ENCODE measurements at regions not wholly inside any gene's neighbourhood (a gene's known extent, or its start where the extent isn't known, plus 50 kb on each side); places are given as distances from the start of the nearest gene placed in this dataset.

DNA sequence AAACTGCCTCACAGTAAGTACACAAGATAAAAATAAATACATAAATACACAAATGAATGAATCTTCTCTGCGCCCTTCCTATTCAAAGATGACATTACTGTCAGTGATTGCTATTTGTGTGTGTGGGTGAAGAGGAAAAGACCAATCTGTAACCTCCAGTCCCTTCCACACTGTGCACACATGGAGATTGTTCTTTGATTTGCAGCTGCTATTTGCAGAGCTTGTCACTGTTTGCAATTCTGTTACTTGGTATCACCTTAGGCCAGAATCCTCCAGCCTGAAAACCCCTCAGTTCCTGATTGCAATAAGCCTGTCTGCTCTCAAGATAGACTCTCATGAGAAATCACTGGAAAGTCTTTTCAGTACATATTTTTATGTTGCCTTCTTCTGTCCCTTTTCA is 1314.9 kb downstream of the PCDH9 start:
- no peak for TF ChIP-seq ATF6 (CRISPR knock-in tag; IDR thresholded peaks at IDR 0.05)
- no peak for TF ChIP-seq CTCF (IDR thresholded peaks at IDR 0.05)
- TF ChIP-seq ESRRA (CRISPR knock-in tag; IDR thresholded peaks at IDR 0.05; ENCODE audit: borderline replicate concordance), result no peak
- TF ChIP-seq ELF4 (CRISPR knock-in tag; IDR thresholded peaks at IDR 0.05; ENCODE audit: low read depth), result no peak
- TF ChIP-seq SP1 (CRISPR knock-in tag; conservative IDR thresholded peaks at IDR 0.05), result no peak
- TF ChIP-seq ZNF396 (CRISPR knock-in tag; IDR thresholded peaks at IDR 0.05; ENCODE audit: borderline replicate concordance), result no peak
- TF ChIP-seq, protein P1, sequence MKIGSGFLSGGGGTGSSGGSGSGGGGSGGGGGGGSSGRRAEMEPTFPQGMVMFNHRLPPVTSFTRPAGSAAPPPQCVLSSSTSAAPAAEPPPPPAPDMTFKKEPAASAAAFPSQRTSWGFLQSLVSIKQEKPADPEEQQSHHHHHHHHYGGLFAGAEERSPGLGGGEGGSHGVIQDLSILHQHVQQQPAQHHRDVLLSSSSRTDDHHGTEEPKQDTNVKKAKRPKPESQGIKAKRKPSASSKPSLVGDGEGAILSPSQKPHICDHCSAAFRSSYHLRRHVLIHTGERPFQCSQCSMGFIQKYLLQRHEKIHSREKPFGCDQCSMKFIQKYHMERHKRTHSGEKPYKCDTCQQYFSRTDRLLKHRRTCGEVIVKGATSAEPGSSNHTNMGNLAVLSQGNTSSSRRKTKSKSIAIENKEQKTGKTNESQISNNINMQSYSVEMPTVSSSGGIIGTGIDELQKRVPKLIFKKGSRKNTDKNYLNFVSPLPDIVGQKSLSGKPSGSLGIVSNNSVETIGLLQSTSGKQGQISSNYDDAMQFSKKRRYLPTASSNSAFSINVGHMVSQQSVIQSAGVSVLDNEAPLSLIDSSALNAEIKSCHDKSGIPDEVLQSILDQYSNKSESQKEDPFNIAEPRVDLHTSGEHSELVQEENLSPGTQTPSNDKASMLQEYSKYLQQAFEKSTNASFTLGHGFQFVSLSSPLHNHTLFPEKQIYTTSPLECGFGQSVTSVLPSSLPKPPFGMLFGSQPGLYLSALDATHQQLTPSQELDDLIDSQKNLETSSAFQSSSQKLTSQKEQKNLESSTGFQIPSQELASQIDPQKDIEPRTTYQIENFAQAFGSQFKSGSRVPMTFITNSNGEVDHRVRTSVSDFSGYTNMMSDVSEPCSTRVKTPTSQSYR (CRISPR knock-in tag; IDR thresholded peaks at IDR 0.05), result no peak
- TF ChIP-seq, protein P2, sequence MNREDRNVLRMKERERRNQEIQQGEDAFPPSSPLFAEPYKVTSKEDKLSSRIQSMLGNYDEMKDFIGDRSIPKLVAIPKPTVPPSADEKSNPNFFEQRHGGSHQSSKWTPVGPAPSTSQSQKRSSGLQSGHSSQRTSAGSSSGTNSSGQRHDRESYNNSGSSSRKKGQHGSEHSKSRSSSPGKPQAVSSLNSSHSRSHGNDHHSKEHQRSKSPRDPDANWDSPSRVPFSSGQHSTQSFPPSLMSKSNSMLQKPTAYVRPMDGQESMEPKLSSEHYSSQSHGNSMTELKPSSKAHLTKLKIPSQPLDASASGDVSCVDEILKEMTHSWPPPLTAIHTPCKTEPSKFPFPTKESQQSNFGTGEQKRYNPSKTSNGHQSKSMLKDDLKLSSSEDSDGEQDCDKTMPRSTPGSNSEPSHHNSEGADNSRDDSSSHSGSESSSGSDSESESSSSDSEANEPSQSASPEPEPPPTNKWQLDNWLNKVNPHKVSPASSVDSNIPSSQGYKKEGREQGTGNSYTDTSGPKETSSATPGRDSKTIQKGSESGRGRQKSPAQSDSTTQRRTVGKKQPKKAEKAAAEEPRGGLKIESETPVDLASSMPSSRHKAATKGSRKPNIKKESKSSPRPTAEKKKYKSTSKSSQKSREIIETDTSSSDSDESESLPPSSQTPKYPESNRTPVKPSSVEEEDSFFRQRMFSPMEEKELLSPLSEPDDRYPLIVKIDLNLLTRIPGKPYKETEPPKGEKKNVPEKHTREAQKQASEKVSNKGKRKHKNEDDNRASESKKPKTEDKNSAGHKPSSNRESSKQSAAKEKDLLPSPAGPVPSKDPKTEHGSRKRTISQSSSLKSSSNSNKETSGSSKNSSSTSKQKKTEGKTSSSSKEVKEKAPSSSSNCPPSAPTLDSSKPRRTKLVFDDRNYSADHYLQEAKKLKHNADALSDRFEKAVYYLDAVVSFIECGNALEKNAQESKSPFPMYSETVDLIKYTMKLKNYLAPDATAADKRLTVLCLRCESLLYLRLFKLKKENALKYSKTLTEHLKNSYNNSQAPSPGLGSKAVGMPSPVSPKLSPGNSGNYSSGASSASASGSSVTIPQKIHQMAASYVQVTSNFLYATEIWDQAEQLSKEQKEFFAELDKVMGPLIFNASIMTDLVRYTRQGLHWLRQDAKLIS (CRISPR knock-in tag; IDR thresholded peaks at IDR 0.05; ENCODE audit: borderline replicate concordance), result no peak
- TF ChIP-seq NR1H2 (CRISPR knock-in tag; IDR thresholded peaks at IDR 0.05), result no peak
- TF ChIP-seq TP53 (CRISPR knock-in tag; IDR thresholded peaks at IDR 0.05), result no peak
